NCI-H1092 treated with DMSO at 0.1 percent for 48 hours (cell line): ENCODE measurements at regions not wholly inside any gene's neighbourhood (a gene's known extent, or its start where the extent isn't known, plus 50 kb on each side); places are given as distances from the start of the nearest gene placed in this dataset.
A peak's percentile ranks its signal among the peaks of the same experiment; 100 is the strongest.
"Not testable (repeated sequence)": the region's sequence is repeated elsewhere in the genome, so short reads cannot be mapped to it uniquely, and the experiment has no call there.

Experiments used
- DNase-seq: peaks from one replicate; lab custom pipeline; 2025; lab: John Stamatoyannopoulos, UW

DNA sequence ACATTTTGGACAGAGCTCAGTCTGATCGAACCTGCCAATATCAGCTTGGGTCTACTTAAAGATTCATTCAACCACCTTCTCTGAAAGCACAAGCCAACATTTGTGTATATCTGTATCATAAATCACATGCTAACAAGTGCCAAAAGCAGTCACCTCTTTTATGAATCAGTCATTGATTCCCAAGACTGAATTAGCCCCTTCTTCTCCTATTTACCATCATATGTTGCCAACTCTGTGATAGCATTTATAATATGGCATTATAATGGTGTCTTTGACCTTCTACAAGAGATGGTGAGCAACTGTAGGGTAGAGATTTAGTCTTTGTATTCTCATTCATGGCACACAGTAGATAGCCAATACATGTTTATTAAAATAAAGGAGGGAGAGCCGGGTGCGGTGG, 61.4 kb downstream of the DDX53 start:
- DNase-seq: no peak

DNA sequence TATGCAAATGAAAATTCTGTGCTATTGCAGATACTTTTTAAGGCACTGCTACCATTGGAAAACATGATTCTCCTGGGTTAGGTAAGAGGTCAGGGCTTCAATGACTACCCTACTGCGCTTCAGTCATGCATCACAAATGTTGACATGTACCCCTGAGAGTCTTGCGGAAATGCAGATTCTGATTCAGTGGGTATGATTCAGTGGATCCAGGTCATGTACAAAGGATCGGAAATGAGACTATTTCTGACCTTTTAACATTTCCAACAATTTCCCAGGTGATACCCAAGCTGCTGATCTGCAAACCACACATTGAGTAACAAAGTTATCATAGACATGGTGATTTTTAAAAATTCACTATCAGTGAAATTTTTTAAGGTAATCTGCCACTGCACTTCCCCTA, 62.6 kb downstream of the DDX53 start:
- DNase-seq: no peak

DNA sequence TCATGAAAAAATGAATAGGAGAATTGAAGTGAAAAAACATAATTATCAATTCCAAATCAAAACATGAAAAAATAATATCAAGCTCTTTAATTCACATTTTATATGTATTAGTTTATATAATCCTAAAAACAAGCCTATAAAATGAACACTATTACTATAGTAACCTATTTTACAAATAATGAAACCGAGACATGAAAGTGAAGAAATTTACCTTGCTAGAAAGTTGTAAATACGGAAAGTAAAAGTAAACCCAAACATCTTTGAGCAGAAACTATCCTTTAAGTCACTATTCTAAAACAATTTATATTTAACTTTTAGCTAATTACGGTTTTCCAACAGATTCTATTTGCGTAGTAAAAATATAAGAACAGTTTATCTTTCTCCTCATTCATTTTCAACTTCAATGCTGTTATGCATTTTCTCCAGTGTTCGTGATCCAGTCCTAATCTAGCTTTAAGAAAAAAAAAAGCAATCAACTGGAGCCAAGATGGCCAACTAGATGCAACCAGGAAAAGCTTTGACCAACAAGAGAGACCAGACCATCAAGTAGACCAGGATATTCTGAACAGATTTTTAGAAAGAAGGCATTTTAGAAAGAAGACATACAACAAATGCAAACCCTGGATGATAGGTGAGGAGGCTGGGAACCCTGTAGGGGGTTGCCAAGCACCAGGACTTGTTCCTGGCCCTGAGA, 67.0 kb downstream of the DDX53 start:
- no peak for DNase-seq

DNA sequence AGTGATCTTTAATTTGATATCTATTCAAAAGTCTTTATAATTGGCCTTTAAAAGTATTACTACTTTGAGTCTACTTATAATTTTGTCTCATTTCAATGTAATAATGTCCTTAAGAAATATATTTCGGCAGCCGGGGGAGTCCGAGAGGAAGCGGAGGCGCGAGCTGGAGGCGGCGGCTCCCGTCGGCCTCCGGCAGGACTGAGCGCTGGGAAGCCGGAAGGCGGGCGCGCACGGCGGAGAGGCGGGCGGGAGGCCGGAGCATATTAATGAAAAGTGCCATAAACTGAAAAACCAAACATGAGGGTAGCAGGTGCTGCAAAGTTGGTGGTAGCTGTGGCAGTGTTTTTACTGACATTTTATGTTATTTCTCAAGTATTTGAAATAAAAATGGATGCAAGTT, 75.7 kb downstream of the DDX53 start:
- not testable (repeated sequence) for DNase-seq

DNA sequence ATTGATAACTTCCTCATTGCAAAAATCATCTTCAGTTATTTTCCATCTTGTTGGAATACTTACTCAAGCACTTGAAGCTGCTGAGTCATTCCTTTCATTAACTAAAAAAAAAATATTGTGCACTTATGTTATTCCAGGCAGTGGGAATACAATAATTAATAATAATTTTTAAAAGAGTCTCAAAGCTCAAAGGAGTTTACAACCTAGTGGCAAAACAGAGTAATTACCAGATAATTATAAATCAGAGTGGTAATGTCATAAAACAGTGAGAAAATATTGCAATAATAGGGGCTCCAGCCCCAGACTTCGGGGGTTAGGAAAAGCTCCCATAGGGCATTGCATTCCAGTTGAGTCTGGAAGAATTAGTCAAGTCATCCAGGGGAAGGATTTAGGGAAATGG, 79.6 kb downstream of the DDX53 start:
- DNase-seq: no peak

DNA sequence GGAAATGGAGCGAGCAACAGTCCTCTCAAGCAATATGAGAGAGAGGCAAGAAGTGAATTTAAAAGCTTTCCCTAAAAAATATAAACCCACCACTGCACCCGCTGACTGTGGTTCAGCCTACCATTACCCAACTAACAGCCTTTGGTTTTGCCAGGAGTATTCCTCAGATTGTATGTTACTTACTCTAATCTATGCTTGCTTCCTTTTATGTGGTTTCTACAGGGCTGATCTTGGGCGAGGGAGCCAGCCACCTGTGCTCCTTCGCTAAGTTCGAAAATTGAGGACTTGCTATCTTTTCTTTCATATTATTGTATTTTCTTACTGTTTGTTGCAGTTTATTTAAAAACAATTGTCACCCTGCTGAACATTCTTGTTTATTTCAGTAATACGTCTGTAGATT, 101.1 kb downstream of the DDX53 start:
- DNase-seq: no peak

DNA sequence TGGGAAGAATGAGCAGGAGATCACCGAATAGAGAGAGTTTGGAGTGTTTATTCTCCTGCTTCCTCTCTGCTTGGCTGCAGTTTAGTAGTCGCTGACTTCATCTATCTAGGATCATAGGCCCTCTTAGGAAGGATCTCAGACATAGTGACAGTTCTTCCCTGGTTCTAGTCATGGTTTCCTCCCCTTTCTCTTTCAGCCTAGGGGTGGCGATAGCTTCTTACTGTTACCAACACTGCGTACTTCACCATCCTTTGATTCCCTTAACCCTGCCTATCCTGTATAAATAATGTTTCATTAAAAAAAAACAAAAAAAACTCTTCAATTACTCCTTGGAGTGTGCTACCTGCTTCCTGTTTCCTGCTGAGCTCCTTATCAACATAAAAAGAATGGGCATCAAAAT, 103.8 kb downstream of the DDX53 start:
- no peak for DNase-seq

DNA sequence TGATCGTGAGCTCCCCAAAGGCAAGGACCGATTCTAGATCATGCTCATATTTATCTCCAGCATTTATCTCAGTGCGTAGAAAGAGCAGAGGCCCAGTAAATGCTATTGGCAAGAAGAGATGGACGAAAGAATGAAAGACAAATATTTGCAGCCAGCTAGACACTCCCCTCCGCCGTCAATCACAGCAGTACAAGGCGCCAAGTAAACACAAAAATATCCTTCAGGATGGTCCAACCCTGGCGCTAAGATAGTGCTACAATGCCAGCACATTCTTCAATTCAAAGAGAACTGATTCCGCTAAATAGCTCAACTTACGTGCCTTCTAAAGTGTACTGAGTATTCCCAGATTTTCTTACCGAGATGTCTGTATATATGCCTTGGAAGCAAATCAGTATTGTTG, 114.5 kb downstream of the DDX53 start:
- DNase-seq: no peak

DNA sequence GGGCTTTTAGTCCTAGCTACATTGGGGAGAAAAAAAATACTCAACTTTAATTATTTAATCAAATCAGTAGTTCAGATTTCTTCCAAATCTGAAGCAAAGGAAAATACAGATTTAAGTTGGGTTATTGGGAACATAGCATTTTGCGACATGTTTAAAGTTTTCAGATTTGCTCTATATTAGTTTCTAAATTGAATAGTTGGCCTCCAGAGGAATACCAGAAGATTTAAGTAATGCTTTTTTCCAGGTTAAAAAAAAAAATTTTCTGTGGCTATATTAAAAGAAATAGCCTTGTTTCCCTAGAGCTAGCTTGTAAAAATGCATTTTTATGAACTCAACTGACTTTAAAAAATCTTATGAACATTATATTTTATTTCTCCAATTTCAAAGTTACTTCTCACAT, 115.9 kb downstream of the DDX53 start:
- DNase-seq: no peak

DNA sequence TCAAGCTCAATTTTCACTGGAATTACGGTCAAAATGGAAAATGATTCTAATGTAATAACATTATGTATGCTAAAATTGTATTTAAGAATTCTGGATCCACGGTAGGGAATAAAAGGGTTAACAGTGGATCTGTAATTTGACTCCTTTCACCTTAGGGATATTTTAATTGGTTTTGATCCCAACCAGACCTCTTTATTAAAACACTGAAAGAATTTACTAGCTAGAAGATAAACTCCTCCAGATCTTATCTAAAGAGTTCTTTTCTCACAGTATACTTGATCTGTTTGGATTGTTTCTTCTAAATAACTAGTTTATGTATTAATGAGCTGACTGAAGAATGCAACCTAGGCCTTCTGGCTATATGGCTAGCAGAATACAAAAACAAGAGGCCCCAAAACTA, 118.4 kb downstream of the DDX53 start:
- DNase-seq: no peak

DNA sequence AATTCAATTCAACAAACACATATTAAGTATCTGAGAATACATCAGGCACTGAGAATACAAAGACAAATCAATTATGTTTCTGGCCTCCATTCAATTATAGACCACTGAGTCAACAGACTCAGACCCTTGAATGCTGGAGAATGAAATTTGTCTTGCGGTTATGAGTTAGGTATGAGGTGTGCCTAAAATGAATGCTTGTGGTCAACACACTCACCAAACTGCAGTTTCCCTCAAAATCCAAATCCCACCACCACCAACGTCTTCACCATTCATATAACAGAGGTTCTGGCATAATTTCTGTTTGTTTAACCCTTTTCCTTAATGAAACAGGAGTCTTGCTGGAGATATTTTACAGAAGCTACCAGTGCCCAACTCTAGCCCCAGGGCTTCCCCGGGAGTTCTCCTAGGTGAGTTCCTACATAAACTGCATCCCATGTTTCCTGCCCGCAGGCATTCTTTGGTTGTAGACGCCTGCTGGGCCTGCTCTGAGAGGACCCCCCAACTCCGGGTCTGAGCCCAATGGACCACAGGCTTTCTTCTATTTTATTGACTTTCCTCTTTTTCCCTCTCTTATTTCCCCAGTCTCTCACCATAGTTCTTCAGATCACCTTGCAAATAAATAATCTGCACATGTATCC, 119.2 kb downstream of the DDX53 start:
- DNase-seq: peak; percentile 68

DNA sequence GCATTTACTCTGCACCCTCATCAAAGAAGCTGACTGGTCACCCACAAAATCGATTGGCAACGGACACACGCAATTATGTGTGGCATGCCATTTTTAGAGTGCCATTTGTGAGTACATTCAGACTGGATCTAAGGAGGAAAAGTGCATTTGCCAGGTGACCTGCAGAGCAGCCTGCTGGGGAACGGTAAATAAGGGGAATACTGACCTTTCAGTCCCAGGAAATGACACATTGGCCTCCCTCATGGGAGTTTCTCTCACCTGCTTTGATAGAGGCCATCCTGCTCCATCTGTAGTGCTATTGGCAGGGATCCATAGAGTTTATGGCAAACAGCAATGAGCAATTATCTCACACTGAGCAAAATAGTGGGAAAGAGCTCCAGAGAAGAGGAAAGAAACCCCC, 127.8 kb downstream of the DDX53 start:
- DNase-seq: peak; percentile 85

DNA sequence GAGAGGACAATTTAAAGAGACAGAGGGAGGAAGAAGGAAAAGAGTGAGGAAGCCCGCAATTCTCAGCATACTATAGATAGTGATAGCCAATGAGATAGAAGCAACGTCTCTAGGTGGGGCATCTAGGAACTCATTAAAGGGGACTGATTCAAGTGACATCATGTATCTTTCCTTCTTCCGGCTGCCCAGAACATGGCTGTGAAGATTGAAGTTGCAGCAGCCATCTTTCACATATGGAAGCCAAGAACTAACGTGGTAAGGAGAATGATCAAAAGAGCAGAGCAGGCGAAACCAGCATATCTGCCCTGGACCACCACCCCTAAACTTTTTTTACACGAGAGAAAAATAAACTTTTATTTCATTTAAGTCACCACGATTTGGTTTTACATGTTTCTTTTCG, 133.8 kb downstream of the DDX53 start:
- DNase-seq: no peak

DNA sequence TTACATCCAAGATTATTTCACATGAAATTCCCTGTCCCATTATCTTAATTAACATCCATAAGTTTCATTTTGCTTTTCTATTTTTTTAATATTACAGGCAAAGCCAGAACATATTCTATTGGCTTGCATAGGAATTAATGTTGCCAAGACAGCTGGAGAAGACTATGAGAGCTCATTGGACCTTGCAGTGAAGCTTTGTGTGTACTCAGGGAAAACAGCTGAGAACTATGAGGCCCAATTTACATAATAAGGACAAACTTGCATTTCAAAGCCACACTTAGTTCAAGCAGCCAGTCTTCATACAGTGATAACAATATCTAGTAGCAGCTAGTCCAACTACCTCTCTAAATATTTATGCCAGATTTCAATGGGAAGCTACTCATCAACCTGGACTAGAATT, 134.4 kb downstream of the DDX53 start:
- no peak for DNase-seq

DNA sequence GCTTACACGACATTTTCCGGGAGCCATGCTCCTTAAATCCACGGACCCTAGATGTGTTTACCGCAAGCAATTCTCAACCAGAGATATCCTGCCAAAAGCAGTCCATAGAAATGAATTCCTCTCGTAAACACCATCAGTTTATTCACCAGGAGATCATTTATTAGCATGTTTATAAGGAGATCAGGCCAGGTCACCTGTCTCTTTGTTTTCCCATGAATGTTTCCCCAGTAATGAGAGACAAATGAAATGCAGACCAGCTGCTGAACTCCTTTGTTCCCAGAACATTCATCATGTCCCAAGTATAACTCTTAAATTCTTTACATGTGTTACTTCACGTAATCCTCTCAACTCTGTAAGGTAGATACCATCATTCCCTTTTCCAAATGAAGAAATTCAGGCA, 137.1 kb downstream of the DDX53 start:
- no peak for DNase-seq

DNA sequence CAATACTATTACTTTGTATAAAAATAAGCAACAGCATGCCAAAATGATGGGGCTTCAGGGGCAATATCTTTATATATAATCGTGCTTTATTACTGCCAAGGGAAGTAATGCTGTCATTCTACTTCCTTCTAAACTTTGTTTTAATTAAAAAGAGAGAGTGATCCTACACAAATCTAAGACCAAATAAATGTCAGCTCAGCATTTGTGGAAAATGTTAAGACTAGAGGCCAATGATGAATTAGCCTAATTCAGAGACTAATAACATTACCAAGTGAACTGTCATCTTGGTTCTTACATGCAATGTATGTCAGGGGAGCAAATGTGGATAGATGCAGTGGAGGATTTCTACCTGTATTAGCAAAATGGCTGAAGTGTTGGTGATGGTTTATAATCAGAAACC, 166.4 kb upstream of the PTCHD1 start:
- DNase-seq: no peak

DNA sequence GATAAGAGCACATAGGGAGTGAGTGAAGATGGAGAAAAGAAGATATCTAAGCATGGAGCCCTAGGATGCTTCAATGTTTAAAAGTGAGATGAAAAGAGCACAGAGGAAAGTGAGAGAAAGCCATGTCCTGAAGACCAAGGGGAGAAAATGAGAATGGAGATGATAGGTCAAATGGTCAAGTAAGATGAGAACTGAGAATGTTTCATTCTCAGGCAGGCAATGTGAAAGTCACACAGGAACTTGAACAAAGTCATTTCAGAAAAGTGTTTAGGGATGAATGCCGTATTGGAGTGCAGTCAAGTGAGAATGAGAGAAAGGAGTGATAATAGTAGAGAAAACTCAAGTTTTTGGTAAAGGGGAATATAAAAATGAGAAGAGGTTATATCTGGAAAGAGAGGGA, 148.7 kb upstream of the PTCHD1 start:
- DNase-seq: no peak

DNA sequence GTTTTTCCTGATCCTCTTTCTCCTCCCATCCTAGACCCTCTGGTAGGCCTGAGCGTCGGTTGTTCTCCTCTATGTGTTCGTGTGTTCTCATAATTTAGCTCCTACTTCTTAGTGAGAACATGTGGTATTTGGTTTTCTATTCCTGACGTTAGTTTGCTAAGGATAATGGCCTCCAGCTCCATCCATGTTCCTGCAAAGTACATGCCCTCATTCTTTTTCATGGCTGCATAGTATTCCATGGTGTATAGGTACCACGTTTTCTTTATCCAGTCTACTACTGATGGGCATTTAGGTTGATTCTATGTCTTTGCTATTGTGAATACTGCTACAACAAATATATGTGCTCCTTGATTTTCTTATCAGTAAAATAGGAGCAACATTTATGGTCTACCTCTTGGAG, 146.8 kb upstream of the PTCHD1 start:
- no peak for DNase-seq

DNA sequence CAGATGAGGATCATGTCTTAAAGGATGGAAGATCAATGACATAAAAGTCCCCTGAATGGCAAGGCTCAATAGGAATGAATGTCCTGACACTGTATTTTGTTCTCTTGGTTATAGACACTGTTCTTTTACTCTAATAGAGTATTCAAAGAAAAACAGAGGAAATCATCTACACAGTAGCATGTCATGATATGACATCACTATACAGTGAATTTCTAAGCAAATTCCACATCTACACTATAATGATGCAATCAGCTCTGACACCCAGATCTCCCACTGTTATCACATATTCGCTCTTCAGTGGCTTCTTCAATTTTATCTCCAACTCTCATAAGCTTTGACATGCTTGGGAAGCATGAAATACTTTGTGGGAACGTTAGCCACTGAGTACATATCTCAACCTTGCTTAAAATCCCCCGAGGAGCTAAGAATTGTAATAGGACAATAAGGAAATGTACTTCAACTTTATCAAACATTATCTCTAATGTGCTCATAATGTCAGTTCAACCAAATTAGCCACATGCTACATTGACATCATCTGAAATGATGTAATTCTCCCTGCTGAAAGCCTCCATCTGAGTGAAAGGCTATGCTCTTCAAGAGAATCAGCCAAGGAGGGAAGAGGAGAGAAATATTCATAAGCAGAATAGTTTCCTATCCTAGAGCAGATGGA, 139.6 kb upstream of the PTCHD1 start:
- no peak for DNase-seq

DNA sequence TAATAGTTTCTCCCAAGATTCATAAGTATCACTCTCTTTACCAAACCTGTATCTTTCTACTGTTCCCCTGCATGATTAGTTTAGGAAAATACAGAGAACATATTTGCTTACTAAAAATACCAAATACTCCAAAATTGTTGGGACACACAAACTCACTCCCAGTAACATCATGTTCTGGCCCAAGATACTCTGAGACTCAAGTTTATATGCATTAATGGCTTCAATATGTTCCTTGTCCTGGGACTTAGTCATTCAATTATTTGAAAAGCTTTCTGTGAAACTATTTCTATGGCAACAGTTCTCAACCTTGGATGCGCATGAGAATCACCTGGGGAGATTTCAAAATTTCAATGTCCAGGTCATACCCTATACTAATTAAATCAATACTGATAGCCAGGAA, 138.9 kb upstream of the PTCHD1 start:
- DNase-seq: no peak

DNA sequence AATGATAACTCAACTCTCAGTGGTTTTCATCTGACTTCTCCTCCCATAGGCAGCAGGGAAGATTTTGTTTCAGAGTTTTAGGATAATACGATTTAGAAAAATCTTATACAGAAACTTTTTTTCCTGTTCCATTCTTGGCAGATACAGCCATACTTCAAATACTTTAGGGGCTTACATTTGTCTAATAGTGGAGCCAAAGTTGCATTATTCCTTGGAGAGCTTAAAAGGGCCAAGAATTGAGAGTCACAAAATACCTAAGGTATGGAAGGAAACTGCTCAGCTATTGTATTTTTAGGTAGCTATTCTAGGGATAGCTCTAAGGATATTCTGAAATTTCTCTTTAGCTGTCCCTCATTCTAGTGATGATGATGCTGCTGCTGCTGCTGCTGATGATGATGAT, 132.9 kb upstream of the PTCHD1 start:
- no peak for DNase-seq

DNA sequence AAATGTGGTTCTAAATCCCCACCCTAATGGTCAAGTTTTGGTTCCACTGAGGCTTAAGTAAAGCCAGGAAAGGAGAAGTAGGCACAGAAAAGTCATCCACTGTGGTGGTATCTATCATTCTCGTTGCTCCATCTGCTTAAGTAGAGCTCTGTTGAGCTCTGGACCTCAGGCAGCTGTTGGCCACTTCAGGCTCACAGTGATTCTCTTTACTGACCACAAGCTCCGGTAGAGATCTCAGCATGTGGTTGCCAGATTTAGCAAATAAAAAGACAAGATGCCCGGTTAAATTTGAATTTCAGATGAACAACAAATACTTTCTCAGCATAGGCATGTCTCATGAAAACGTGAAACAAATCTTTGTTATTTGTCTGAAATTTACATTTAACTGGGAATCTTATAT, 132.3 kb upstream of the PTCHD1 start:
- DNase-seq: no peak

DNA sequence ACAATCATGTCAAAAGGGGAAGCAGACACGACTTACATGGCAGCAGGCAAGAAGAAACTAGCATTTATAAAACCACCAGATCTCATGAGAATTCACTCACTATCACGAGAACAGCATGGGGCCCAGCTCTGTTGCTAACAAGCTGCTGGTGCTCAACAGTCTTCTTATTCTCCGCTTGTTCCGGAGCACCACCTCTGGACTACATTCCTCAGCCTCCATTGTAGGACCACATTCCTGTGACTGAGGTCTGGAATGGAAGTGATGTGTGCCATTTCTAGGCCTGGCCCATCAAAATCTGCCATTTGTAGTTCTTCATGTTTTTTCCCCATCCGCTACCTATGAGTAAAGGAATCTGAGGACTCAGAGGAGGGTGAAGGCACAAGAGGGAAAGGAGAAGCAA, 111.5 kb upstream of the PTCHD1 start:
- no peak for DNase-seq

DNA sequence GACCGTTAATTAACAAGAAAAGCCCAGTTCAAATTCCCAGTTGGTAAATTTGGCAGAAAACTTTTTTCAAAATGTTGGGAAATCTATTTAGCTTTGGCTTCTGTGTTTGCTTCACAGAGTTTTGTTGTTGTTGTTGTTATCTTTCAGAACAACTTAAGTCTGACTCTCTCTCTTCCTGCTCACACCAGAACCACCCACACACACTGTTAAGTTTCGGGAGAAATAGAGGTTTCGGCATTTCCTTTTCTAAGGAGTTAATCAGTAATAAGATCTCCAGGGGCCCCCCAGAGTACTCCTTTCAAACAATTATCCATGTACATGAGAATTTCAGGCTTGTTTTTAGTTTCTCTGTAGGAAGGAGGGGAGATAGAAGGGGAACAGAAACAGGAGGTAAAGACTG, 106.2 kb upstream of the PTCHD1 start:
- no peak for DNase-seq
